OCI-LY7 (cell line): ENCODE measurements at regions not wholly inside any gene's neighbourhood (a gene's known extent, or its start where the extent isn't known, plus 50 kb on each side); places are given as distances from the start of the nearest gene placed in this dataset.

Source experiments
- BruUV-seq: library from RNA; stranded (reverse); fragments of 400-500 nt; replicated peaks from 2 replicates; lab custom pipeline; 2021; lab: Mats Ljungman, UMichigan
- CTCF ChIA-PET: fragments of 300-600 bp; sonication (Branson Sonifier 250); formaldehyde crosslinking; loops from one replicate; lab custom pipeline; 2022; ENCODE audit warnings: antibody characterized with exemption; ENCODE audit not compliant: unreplicated experiment; lab: Charles Lee
- POLR2A ChIA-PET: fragments of 300-600 bp; sonication (Branson Sonifier 250); formaldehyde crosslinking; loops from one replicate; lab custom pipeline; 2022; ENCODE audit warnings: antibody characterized with exemption; lab: Charles Lee
- DNase-seq: peaks from one replicate; pipeline ENCODE4 v3.0.0-alpha.2; 2015; ENCODE audit warnings: low spot score
- H2AFZ ChIP-seq: fragments of 200-600 bp; sonication (generic), shearing (Covaris generic); 2 replicates; pipeline ENCODE4 v1.6.1; 2014; ENCODE audit warnings: mild to moderate bottlenecking, antibody characterized with exemption, low read length, moderate library complexity
- H3K27ac ChIP-seq: fragments of 200-600 bp; sonication (generic); 2 replicates; pipeline ENCODE4 v1.5.1; 2014; ENCODE audit warnings: mixed run types, low read depth, mild to moderate bottlenecking, moderate library complexity, low read length, inconsistent platforms; ENCODE audit not compliant: poor library complexity, severe bottlenecking
- H3K36me3 ChIP-seq: fragments of 200-600 bp; sonication (generic); 2 replicates; pipeline ENCODE4 v1.6.1; 2014; ENCODE audit warnings: mild to moderate bottlenecking, antibody characterized with exemption, low read length, moderate library complexity, mixed read lengths; ENCODE audit not compliant: insufficient read depth
- H3K4me1 ChIP-seq: fragments of 200-600 bp; sonication (generic); 2 replicates; pipeline ENCODE4 v1.5.1; 2014; ENCODE audit warnings: mild to moderate bottlenecking, low read length; ENCODE audit not compliant: insufficient read depth, poor library complexity, severe bottlenecking
- H3K4me2 ChIP-seq: fragments of 200-600 bp; sonication (generic); 2 replicates; pipeline ENCODE4 v1.6.1; 2014; ENCODE audit warnings: mild to moderate bottlenecking, low read length
- H3K4me3 ChIP-seq: fragments of 200-600 bp; sonication (generic); 2 replicates; pipeline ENCODE4 v1.5.1; 2014; ENCODE audit warnings: mild to moderate bottlenecking, low read depth, low read length; ENCODE audit not compliant: poor library complexity, severe bottlenecking
- H3K79me2 ChIP-seq: fragments of 200-600 bp; sonication (generic); 2 replicates; pipeline ENCODE4 v1.6.1; 2016; ENCODE audit warnings: low read depth, mild to moderate bottlenecking, low read length, moderate library complexity, mixed read lengths; ENCODE audit not compliant: insufficient read depth
- H3K9me2 ChIP-seq: fragments of 200-600 bp; sonication (generic); 2 replicates; pipeline ENCODE4 v1.6.1; 2016; ENCODE audit warnings: mild to moderate bottlenecking, low read length, mixed read lengths; ENCODE audit not compliant: insufficient read depth
- H3K9me3 ChIP-seq: fragments of 200-600 bp; sonication (generic); 2 replicates; pipeline ENCODE4 v1.6.1; 2014; ENCODE audit warnings: mild to moderate bottlenecking, mixed run types, low read length, mixed read lengths
- H4K20me1 ChIP-seq: fragments of 200-600 bp; sonication (generic); 2 replicates; pipeline ENCODE4 v1.6.1; 2014; ENCODE audit warnings: mild to moderate bottlenecking, antibody characterized with exemption, low read length, moderate library complexity, mixed read lengths; ENCODE audit not compliant: insufficient read depth
- EZH2phosphoT487 ChIP-seq: fragments of 200-600 bp; sonication (generic); IDR thresholded peaks from 2 replicates; pipeline ENCODE4 v1.6.1; 2018; ENCODE audit warnings: low read depth, borderline replicate concordance, mild to moderate bottlenecking, mixed run types, antibody characterized with exemption, low read length, moderate library complexity, mixed read lengths
- intact Hi-C: fragments of 100-400 bp; cut with micrococcal nuclease; formaldehyde crosslinking; loops from one replicate; pipeline ENCODE4 v1.10.0; 2022; ENCODE audit not compliant: unreplicated experiment
- TF ChIP-seq, protein P1 (sequence below): fragments of 200-600 bp; sonication (generic); conservative IDR thresholded peaks from 2 replicates; pipeline ENCODE4 v1.5.1; 2014; ENCODE audit warnings: mild to moderate bottlenecking, antibody characterized with exemption, low read length, moderate library complexity, mixed read lengths

DNA sequence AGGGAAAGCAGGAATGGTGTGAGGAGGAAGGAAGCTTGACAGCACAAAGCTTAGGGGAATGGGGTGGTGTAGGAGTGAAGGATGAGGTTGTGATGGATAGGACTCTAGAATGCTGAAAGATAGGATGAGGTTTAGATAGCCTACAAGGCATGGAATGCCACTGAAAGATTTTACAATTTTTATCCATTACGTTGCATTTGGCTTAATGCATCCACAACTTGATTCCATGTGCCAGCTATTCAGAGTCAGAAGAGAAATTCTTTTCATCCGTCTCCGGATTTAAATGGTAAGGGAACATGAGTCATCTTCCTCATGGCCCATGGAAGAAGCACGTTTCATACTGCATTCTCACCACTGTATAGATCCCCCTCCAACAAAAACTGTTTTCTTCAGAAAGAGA lies 212.4 kb upstream of the BMPER start:
- Histone ChIP-seq H2AFZ (no peak overlapping the region), H3K4me3 (no peak overlapping the region), H3K4me2 (no peak overlapping the region), H3K36me3 (no peaks in the 10 kb centered on the region), H3K4me1 (no peaks in the 10 kb centered on the region), H4K20me1 (no peaks in the 10 kb centered on the region), H3K9me2 (no peaks in the 10 kb centered on the region), H3K27ac (no peak overlapping the region), H3K79me2 (no peaks in the 10 kb centered on the region), H3K9me3 (no peaks in the 10 kb centered on the region)
- ChIA-PET POLR2A (interaction anchor here (1.0 to 1.2 kb wide), 2 partner anchors 14 to 21 kb away, joined by 3 to 4 read pairs; no protein-coding TSS in a partner anchor), CTCF (no interaction called here)
- BruUV-seq: no TSS peak
- DNase-seq: no peak
- TF ChIP-seq, protein P1, sequence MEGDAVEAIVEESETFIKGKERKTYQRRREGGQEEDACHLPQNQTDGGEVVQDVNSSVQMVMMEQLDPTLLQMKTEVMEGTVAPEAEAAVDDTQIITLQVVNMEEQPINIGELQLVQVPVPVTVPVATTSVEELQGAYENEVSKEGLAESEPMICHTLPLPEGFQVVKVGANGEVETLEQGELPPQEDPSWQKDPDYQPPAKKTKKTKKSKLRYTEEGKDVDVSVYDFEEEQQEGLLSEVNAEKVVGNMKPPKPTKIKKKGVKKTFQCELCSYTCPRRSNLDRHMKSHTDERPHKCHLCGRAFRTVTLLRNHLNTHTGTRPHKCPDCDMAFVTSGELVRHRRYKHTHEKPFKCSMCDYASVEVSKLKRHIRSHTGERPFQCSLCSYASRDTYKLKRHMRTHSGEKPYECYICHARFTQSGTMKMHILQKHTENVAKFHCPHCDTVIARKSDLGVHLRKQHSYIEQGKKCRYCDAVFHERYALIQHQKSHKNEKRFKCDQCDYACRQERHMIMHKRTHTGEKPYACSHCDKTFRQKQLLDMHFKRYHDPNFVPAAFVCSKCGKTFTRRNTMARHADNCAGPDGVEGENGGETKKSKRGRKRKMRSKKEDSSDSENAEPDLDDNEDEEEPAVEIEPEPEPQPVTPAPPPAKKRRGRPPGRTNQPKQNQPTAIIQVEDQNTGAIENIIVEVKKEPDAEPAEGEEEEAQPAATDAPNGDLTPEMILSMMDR: no peak
- no peak for TF ChIP-seq EZH2phosphoT487
- intact Hi-C loops: no loop called here

DNA sequence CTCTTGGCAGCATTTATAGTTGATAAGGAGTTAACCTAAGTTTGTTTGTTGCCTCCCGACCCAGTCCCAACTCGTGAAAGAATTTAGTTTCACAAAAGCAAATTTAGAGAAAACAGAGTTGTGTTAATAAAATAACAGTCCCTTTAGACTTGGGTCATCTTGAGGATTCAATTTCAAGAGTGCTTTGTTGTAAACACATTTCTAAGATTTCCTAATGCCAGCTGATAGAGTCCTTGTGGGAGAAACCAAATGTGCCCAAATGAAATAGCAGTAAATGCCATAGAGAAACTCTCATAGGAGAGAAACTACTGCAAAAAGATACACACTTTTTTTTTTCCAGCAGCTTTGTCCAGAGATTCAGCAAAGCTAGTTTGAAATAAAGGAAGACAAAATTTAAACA lies 211.3 kb upstream of the BMPER start:
- Histone ChIP-seq H3K9me3 (no peaks in the 10 kb centered on the region), H3K4me3 (no peak overlapping the region), H3K9me2 (no peaks in the 10 kb centered on the region), H3K79me2 (no peaks in the 10 kb centered on the region), H3K4me2 (no peak overlapping the region), H3K4me1 (no peaks in the 10 kb centered on the region), H3K27ac (no peak overlapping the region), H4K20me1 (no peaks in the 10 kb centered on the region), H2AFZ (no peak overlapping the region), H3K36me3 (no peaks in the 10 kb centered on the region)
- TF ChIP-seq EZH2phosphoT487: no peak
- TF ChIP-seq, protein P1: no peak
- intact Hi-C loops: no loop called here
- ChIA-PET CTCF (interaction anchor here (0.6 kb wide), 1 partner anchor 17 kb away, joined by 3 read pairs; no protein-coding TSS in a partner anchor), POLR2A (interaction anchor here (1.2 kb wide), 1 partner anchor 22 kb away, joined by 4 read pairs; no protein-coding TSS in a partner anchor)
- no TSS peak for BruUV-seq
- no peak for DNase-seq

DNA sequence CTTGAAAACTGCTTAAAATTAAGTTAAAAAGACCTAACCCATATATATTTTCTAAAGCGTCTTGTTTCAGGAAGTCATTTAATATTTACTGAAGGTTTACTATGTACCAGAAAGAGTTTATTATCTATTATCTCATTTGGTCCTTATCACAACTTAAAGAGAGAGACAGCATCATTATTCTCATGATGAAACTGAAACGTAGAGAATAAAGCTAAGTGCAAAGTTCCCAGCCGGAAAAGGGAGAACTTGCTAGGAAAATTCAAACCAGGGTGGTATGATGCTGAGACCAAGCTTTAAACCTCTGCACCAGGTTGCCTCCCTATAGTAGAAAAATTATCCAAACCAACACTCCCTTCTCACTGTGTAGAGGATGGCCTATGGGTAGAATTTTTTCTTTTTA lies 207.7 kb upstream of the BMPER start:
- no peak for DNase-seq
- no peak overlapping the region for H3K4me2 ChIP-seq
- no peaks in the 10 kb centered on the region for H3K9me2 ChIP-seq
- no peak overlapping the region for H3K27ac ChIP-seq
- H4K20me1 ChIP-seq: no peaks in the 10 kb centered on the region
- no peaks in the 10 kb centered on the region for H3K36me3 ChIP-seq
- no peak overlapping the region for H2AFZ ChIP-seq
- intact Hi-C loops: no loop called here
- ChIA-PET CTCF (interaction anchor here (0.7 kb wide), 1 partner anchor 258 kb away, joined by 3 read pairs; no protein-coding TSS in a partner anchor), POLR2A (interaction anchor here (0.6 kb wide), 2 partner anchors 27 to 33 kb away, joined by 3 to 6 read pairs; no protein-coding TSS in a partner anchor)
- no peak overlapping the region for H3K4me3 ChIP-seq
- no peaks in the 10 kb centered on the region for H3K9me3 ChIP-seq
- H3K4me1 ChIP-seq: no peaks in the 10 kb centered on the region
- H3K79me2 ChIP-seq: no peaks in the 10 kb centered on the region
- no TSS peak for BruUV-seq
- no peak for TF ChIP-seq EZH2phosphoT487
- TF ChIP-seq, protein P1: no peak
